ENCODE measurements at regions not wholly inside any gene's neighbourhood (a gene's known extent, or its start where the extent isn't known, plus 50 kb on each side); places are given as distances from the start of the nearest gene placed in this dataset.

- peaks cover 9% of the 10 kb centered on the region for H3K27me3 Mint-ChIP-seq (ENCODE audit: low read depth, poor library complexity)
- no peak overlapping the region for H3K4me3 Mint-ChIP-seq
- TF ChIP-seq CTCF (IDR thresholded peaks at IDR 0.05): no peak
- no peak overlapping the region for H3K27ac Mint-ChIP-seq
- H3K4me1 Mint-ChIP-seq: no peaks in the 10 kb centered on the region
- DNase-seq: no peak
- H3K9me3 Mint-ChIP-seq: peaks cover 16% of the 10 kb centered on the region
- no peaks in the 10 kb centered on the region for H3K36me3 Mint-ChIP-seq (ENCODE audit: low read depth)
Measured at GRCh38 chr4:97453186-97453585, 690.1 kb downstream of the STPG2 start.

DNA sequence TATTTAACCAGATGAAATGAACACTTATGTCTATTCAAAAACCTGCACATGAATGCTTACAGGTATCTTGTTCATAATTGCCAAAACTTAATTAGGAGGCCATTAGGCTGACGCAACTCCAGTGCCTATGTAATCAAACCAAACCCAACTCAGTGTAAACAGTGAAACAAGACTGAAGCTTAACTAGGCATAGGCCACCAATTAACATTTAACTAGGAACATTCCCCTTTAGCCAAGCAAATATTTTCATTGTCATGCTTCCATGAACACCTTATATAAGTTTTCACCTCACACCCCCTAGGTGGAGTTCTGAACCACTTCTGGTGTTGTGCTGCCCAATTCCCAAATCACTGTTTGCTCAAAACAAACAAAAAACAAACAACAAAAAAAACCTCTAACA is 686.0 kb downstream of the STPG2 start:
- H3K36me3 Mint-ChIP-seq (ENCODE audit: low read depth): no peaks in the 10 kb centered on the region
- H3K27me3 Mint-ChIP-seq (ENCODE audit: low read depth, poor library complexity): peaks cover 9% of the 10 kb centered on the region
- peaks cover 11% of the 10 kb centered on the region for H3K9me3 Mint-ChIP-seq
- no peak for DNase-seq
- TF ChIP-seq CTCF (IDR thresholded peaks at IDR 0.05): no peak
- H3K4me3 Mint-ChIP-seq: no peak overlapping the region
- no peak overlapping the region for H3K27ac Mint-ChIP-seq
- no peaks in the 10 kb centered on the region for H3K4me1 Mint-ChIP-seq

- H3K4me3 Mint-ChIP-seq: no peak overlapping the region
- DNase-seq: no peak
- no peak for TF ChIP-seq CTCF (IDR thresholded peaks at IDR 0.05)
- H3K36me3 Mint-ChIP-seq (ENCODE audit: low read depth): no peaks in the 10 kb centered on the region
- no peak overlapping the region for H3K27ac Mint-ChIP-seq
- no peaks in the 10 kb centered on the region for H3K9me3 Mint-ChIP-seq
- H3K27me3 Mint-ChIP-seq (ENCODE audit: low read depth, poor library complexity): peaks cover 4% of the 10 kb centered on the region
- H3K4me1 Mint-ChIP-seq: no peaks in the 10 kb centered on the region
Measured at GRCh38 chr4:97468272-97468671, 675.0 kb downstream of the STPG2 start.

DNA sequence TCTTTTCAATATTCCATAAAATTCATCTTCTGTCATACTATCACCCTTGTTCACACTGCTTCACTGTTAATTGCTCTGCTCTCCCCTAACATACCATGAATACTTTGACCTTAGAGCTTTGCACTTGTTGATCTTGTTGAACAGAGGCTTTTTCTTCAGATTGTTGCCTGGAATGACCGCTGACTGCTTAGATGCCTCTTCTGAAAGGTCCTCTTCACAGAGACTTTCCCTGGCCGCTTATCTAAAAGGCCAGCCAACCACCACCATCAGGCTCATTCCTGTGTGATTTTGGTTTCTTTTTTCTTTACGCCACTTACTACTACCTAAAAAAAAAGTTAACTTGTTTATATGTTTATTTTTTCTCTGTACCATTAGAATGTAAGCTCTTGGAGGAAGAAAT is 667.7 kb downstream of the STPG2 start:
- Mint-ChIP-seq H3K27ac (no peak overlapping the region), H3K9me3 (peaks cover 3% of the 10 kb centered on the region), H3K4me1 (peaks cover 4% of the 10 kb centered on the region), H3K27me3 (ENCODE audit: low read depth, poor library complexity) (no peaks in the 10 kb centered on the region), H3K36me3 (ENCODE audit: low read depth) (no peaks in the 10 kb centered on the region), H3K4me3 (no peak overlapping the region)
- DNase-seq: no peak
- TF ChIP-seq CTCF (IDR thresholded peaks at IDR 0.05): no peak

- H3K36me3 Mint-ChIP-seq (ENCODE audit: low read depth): no peaks in the 10 kb centered on the region
- H3K4me1 Mint-ChIP-seq: peaks cover 4% of the 10 kb centered on the region
- no peak overlapping the region for H3K27ac Mint-ChIP-seq
- H3K27me3 Mint-ChIP-seq (ENCODE audit: low read depth, poor library complexity): no peaks in the 10 kb centered on the region
- no peak for DNase-seq
- no peak overlapping the region for H3K4me3 Mint-ChIP-seq
- H3K9me3 Mint-ChIP-seq: peaks cover 3% of the 10 kb centered on the region
- TF ChIP-seq CTCF (IDR thresholded peaks at IDR 0.05): no peak
Measured at GRCh38 chr4:97477974-97478373, 665.3 kb downstream of the STPG2 start.

GRCh38 chr4:97479388-97479787 is 663.9 kb downstream of the STPG2 start:
- TF ChIP-seq CTCF (IDR thresholded peaks at IDR 0.05): no peak
- no peaks in the 10 kb centered on the region for H3K9me3 Mint-ChIP-seq
- H3K4me3 Mint-ChIP-seq: no peak overlapping the region
- no peaks in the 10 kb centered on the region for H3K27me3 Mint-ChIP-seq (ENCODE audit: low read depth, poor library complexity)
- no peak overlapping the region for H3K27ac Mint-ChIP-seq
- DNase-seq: no peak
- H3K4me1 Mint-ChIP-seq: no peaks in the 10 kb centered on the region
- H3K36me3 Mint-ChIP-seq (ENCODE audit: low read depth): no peaks in the 10 kb centered on the region
